ENCODE measurements at regions not wholly inside any gene's neighbourhood (a gene's known extent, or its start where the extent isn't known, plus 50 kb on each side); places are given as distances from the start of the nearest gene placed in this dataset.

- no peaks in the 10 kb centered on the region for H3K9me3 ChIP-seq (replicated peaks; ENCODE audit: control insufficient read depth, insufficient read depth, low read length)
- no peaks in the 10 kb centered on the region for H3K36me3 ChIP-seq (ENCODE audit: control insufficient read depth in 2 of 2, extremely low read depth in 1 of 2, insufficient read depth in 2 of 2, low read length in 2 of 2)
- H3K79me2 ChIP-seq (ENCODE audit: control insufficient read depth, insufficient read depth, low read length): no peaks in the 10 kb centered on the region
- H3K9me1 ChIP-seq (replicated peaks; ENCODE audit: control insufficient read depth, extremely low read depth, insufficient read depth, low read length): no peaks in the 10 kb centered on the region
- no peak overlapping the region for H2AFZ ChIP-seq (ENCODE audit: low read depth, low read length)
- FAIRE-seq: no peak
- no peaks in the 10 kb centered on the region for H4K20me1 ChIP-seq (replicated peaks; ENCODE audit: control insufficient read depth, extremely low read depth, insufficient read depth, low read length)
- ChIA-PET POLR2A (no interaction called here), CTCF (no interaction called here)
- no peak for TF ChIP-seq GATA2 (IDR thresholded peaks at IDR 0.05; ENCODE audit: insufficient read depth, insufficient read length, low read depth, low read length)
- TF ChIP-seq EZH2 (IDR thresholded peaks at IDR 0.05; ENCODE audit: borderline replicate concordance, low read depth, low read length, severe bottlenecking): no peak
- TF ChIP-seq FOS (IDR thresholded peaks at IDR 0.05; ENCODE audit: borderline replicate concordance, insufficient read depth, low read length): no peak
- TF ChIP-seq MYC (IDR thresholded peaks at IDR 0.05; ENCODE audit: low read depth, low read length): no peak
- no peak for TF ChIP-seq POLR2A (IDR thresholded peaks at IDR 0.05; ENCODE audit: low read depth, low read length)
- no peak for TF ChIP-seq JUN (IDR thresholded peaks at IDR 0.05; ENCODE audit: borderline replicate concordance, insufficient read depth, insufficient read length, low read depth)
- TF ChIP-seq POLR2AphosphoS5 (IDR thresholded peaks at IDR 0.05; ENCODE audit: insufficient read depth, low read depth, low read length): no peak
- no peak for TF ChIP-seq CTCF (IDR thresholded peaks at IDR 0.05; ENCODE audit: extremely low read depth in 1 of 2, insufficient read depth in 1 of 2, low read depth in 1 of 2, low read length in 2 of 2)
- no peak for TF ChIP-seq MAX (IDR thresholded peaks at IDR 0.05; ENCODE audit: insufficient read depth, insufficient read length)
- no peaks in the 10 kb centered on the region for H3K4me1 ChIP-seq (ENCODE audit: control insufficient read depth, extremely low read depth, insufficient read depth, low read length)
- dilution Hi-C loops (cut with MboI; ENCODE audit: extremely low pct_ligation_motif_present, low sequenced_read_pairs): no loop called here
- no peak overlapping the region for H3K27ac ChIP-seq (ENCODE audit: insufficient read depth, low read depth, low read length)
- H3K4me2 ChIP-seq (ENCODE audit: insufficient read depth, low read length): no peak overlapping the region
- DNase-seq (ENCODE audit: low read depth, low spot score): no peak
- no peak overlapping the region for H3K4me3 ChIP-seq (replicated peaks in 1 of 3; ENCODE audit: insufficient read depth in 1 of 3, low read depth in 1 of 3, low read length in 3 of 3)
- H3K27me3 ChIP-seq (ENCODE audit: control insufficient read depth in 2 of 2, insufficient read depth in 2 of 2, low read length in 2 of 2): no peaks in the 10 kb centered on the region
- BruUV-seq (replicated peaks): no TSS peak
- no peak overlapping the region for H3K9ac ChIP-seq (replicated peaks; ENCODE audit: extremely low read depth, insufficient read depth, low read length)
- intact Hi-C loops (cut with micrococcal nuclease): no loop called here
Observed at GRCh38 chrX:6382284-6382683, 152.6 kb downstream of the VCX3A start.
